ENCODE measurements at regions not wholly inside any gene's neighbourhood (a gene's known extent, or its start where the extent isn't known, plus 50 kb on each side); places are given as distances from the start of the nearest gene placed in this dataset.

GRCh38 chr15:38733331-38733730, 168.7 kb upstream of the RASGRP1 start:
- TF ChIP-seq GTF2I (CRISPR knock-in tag; conservative IDR thresholded peaks at IDR 0.05) (no peak), PRRX2 (CRISPR knock-in tag; IDR thresholded peaks at IDR 0.05) (no peak), CTCF (IDR thresholded peaks at IDR 0.05) (no peak), FOXP1 (CRISPR knock-in tag; IDR thresholded peaks at IDR 0.05; ENCODE audit: borderline replicate concordance) (no peak), TEAD4 (CRISPR knock-in tag; IDR thresholded peaks at IDR 0.05) (no peak), FOXJ3 (CRISPR knock-in tag; IDR thresholded peaks at IDR 0.05; ENCODE audit: borderline replicate concordance) (no peak)
